ENCODE measurements at regions not wholly inside any gene's neighbourhood (a gene's known extent, or its start where the extent isn't known, plus 50 kb on each side); places are given as distances from the start of the nearest gene placed in this dataset.

- Histone ChIP-seq H3K4me3 (ENCODE audit: low read depth, low read length, poor library complexity, severe bottlenecking) (no peak overlapping the region), H3K9me3 (ENCODE audit: low read length) (no peaks in the 10 kb centered on the region), H4K20me1 (ENCODE audit: insufficient read depth, low read length) (no peaks in the 10 kb centered on the region), H2AFZ (ENCODE audit: low read length) (no peak overlapping the region), H3K79me2 (ENCODE audit: insufficient read depth, low read length) (no peaks in the 10 kb centered on the region), H3F3A (ENCODE audit: insufficient read depth, low read length) (no peaks in the 10 kb centered on the region), H3K9me2 (ENCODE audit: low read depth, low read length) (no peaks in the 10 kb centered on the region), H3K27me3 (ENCODE audit: insufficient read depth, low read length) (no peaks in the 10 kb centered on the region), H3K4me2 (ENCODE audit: low read length) (no peak overlapping the region), H3K9ac (ENCODE audit: low read length) (no peak overlapping the region), H3K27ac (ENCODE audit: low read depth, low read length, poor library complexity, severe bottlenecking) (no peak overlapping the region), H3K4me1 (ENCODE audit: insufficient read depth, low read length, severe bottlenecking) (no peaks in the 10 kb centered on the region), H3K36me3 (ENCODE audit: insufficient read depth, low read length) (no peaks in the 10 kb centered on the region)
- TF ChIP-seq CTCF (IDR thresholded peaks at IDR 0.05; ENCODE audit: low read length) (no peak), EZH2 (IDR thresholded peaks at IDR 0.05; ENCODE audit: borderline replicate concordance, low read length) (no peak)
These were observed 888.4 kb upstream of the GJE1 start for GRCh38 chr6:141244366-141244765.

GRCh38 chr6:141242957-141243356, 889.8 kb upstream of the GJE1 start:
- H3K9me3 ChIP-seq (ENCODE audit: low read length) = no peaks in the 10 kb centered on the region
- H4K20me1 ChIP-seq (ENCODE audit: insufficient read depth, low read length) = no peaks in the 10 kb centered on the region
- no peaks in the 10 kb centered on the region for H3K27me3 ChIP-seq (ENCODE audit: insufficient read depth, low read length)
- no peaks in the 10 kb centered on the region for H3K79me2 ChIP-seq (ENCODE audit: insufficient read depth, low read length)
- no peaks in the 10 kb centered on the region for H3F3A ChIP-seq (ENCODE audit: insufficient read depth, low read length)
- H3K9ac ChIP-seq (ENCODE audit: low read length) = no peak overlapping the region
- no peak overlapping the region for H3K27ac ChIP-seq (ENCODE audit: low read depth, low read length, poor library complexity, severe bottlenecking)
- TF ChIP-seq EZH2 (IDR thresholded peaks at IDR 0.05; ENCODE audit: borderline replicate concordance, low read length) = no peak
- no peak for TF ChIP-seq CTCF (IDR thresholded peaks at IDR 0.05; ENCODE audit: low read length)
- no peaks in the 10 kb centered on the region for H3K36me3 ChIP-seq (ENCODE audit: insufficient read depth, low read length)
- no peak overlapping the region for H3K4me3 ChIP-seq (ENCODE audit: low read depth, low read length, poor library complexity, severe bottlenecking)
- H2AFZ ChIP-seq (ENCODE audit: low read length) = no peak overlapping the region
- H3K9me2 ChIP-seq (ENCODE audit: low read depth, low read length) = no peaks in the 10 kb centered on the region
- no peak overlapping the region for H3K4me2 ChIP-seq (ENCODE audit: low read length)
- H3K4me1 ChIP-seq (ENCODE audit: insufficient read depth, low read length, severe bottlenecking) = no peaks in the 10 kb centered on the region

- Histone ChIP-seq H3K79me2 (ENCODE audit: insufficient read depth, low read length) (no peaks in the 10 kb centered on the region), H3K4me1 (ENCODE audit: insufficient read depth, low read length, severe bottlenecking) (no peaks in the 10 kb centered on the region), H3K27ac (ENCODE audit: low read depth, low read length, poor library complexity, severe bottlenecking) (no peak overlapping the region), H3K9ac (ENCODE audit: low read length) (no peak overlapping the region), H3K27me3 (ENCODE audit: insufficient read depth, low read length) (no peaks in the 10 kb centered on the region), H4K20me1 (ENCODE audit: insufficient read depth, low read length) (no peaks in the 10 kb centered on the region), H2AFZ (ENCODE audit: low read length) (no peak overlapping the region), H3K36me3 (ENCODE audit: insufficient read depth, low read length) (no peaks in the 10 kb centered on the region), H3K9me3 (ENCODE audit: low read length) (0 out of 2 replicates have a peak, but pooled peaks cover 2% of the 10 kb centered on the region), H3K4me3 (ENCODE audit: low read depth, low read length, poor library complexity, severe bottlenecking) (no peak overlapping the region), H3K4me2 (ENCODE audit: low read length) (no peak overlapping the region), H3F3A (ENCODE audit: insufficient read depth, low read length) (no peaks in the 10 kb centered on the region), H3K9me2 (ENCODE audit: low read depth, low read length) (no peaks in the 10 kb centered on the region)
- no peak for TF ChIP-seq EZH2 (IDR thresholded peaks at IDR 0.05; ENCODE audit: borderline replicate concordance, low read length)
- no peak for TF ChIP-seq CTCF (IDR thresholded peaks at IDR 0.05; ENCODE audit: low read length)
These were observed 903.4 kb upstream of the GJE1 start for GRCh38 chr6:141229296-141229695.
